Left ventricle myocardium inferior (tissue), 1 donor: ENCODE measurements at regions not wholly inside any gene's neighbourhood (a gene's known extent, or its start where the extent isn't known, plus 50 kb on each side); places are given as distances from the start of the nearest gene placed in this dataset.

Experiments
- DNase-seq: peaks from one replicate; pipeline ENCODE4 v3.0.0-alpha.2; 2020
- H3K27ac ChIP-seq: fragments of 200-600 bp; replicated peaks from 2 replicates; pipeline ENCODE4 v1.8.0; 2021
- H3K27me3 ChIP-seq: fragments of 200-600 bp; 2 replicates; pipeline ENCODE4 v1.8.0; 2021; ENCODE audit warnings: low read depth
- H3K36me3 ChIP-seq: fragments of 200-600 bp; 2 replicates; pipeline ENCODE4 v1.8.0; 2021
- H3K4me1 ChIP-seq: fragments of 200-600 bp; 2 replicates; pipeline ENCODE4 v1.8.0; 2021
- H3K4me3 ChIP-seq: fragments of 200-600 bp; 2 replicates; pipeline ENCODE4 v1.8.0; 2021; ENCODE audit warnings: mild to moderate bottlenecking, moderate library complexity
- H3K9me3 ChIP-seq: fragments of 200-600 bp; replicated peaks from 2 replicates; pipeline ENCODE4 v1.8.0; 2021
- CTCF ChIP-seq: fragments of 200-600 bp; IDR thresholded peaks from 2 replicates; pipeline ENCODE4 v1.8.0; 2021; ENCODE audit warnings: antibody characterized with exemption, mild to moderate bottlenecking, borderline replicate concordance
- intact Hi-C: fragments of 100-400 bp; cut with micrococcal nuclease; formaldehyde crosslinking; loops from one replicate; pipeline ENCODE4 v1.11.0; 2022
- donor health status: DM: no; HTN: yes; CAD: no; lungs with severe emphysema.

GRCh38 chr2:104443145-104443544 lies 410.8 kb upstream of the POU3F3 start:
- no peak overlapping the region for H3K27ac ChIP-seq
- DNase-seq: no peak
- H3K36me3 ChIP-seq: no peaks in the 10 kb centered on the region
- no peak for TF ChIP-seq CTCF
- H3K27me3 ChIP-seq: no peaks in the 10 kb centered on the region
- H3K4me3 ChIP-seq: no peak overlapping the region
- H3K9me3 ChIP-seq: peaks cover 6% of the 10 kb centered on the region
- no peaks in the 10 kb centered on the region for H3K4me1 ChIP-seq
- intact Hi-C loops: no loop called here

- Histone ChIP-seq H3K27me3 (no peaks in the 10 kb centered on the region), H3K4me1 (no peaks in the 10 kb centered on the region), H3K9me3 (no peaks in the 10 kb centered on the region), H3K27ac (no peak overlapping the region), H3K36me3 (no peaks in the 10 kb centered on the region), H3K4me3 (no peak overlapping the region)
- DNase-seq: no peak
- no peak for TF ChIP-seq CTCF
- intact Hi-C loops: no loop called here
Measured at GRCh38 chr2:104444392-104444791, 409.5 kb upstream of the POU3F3 start.

DNA sequence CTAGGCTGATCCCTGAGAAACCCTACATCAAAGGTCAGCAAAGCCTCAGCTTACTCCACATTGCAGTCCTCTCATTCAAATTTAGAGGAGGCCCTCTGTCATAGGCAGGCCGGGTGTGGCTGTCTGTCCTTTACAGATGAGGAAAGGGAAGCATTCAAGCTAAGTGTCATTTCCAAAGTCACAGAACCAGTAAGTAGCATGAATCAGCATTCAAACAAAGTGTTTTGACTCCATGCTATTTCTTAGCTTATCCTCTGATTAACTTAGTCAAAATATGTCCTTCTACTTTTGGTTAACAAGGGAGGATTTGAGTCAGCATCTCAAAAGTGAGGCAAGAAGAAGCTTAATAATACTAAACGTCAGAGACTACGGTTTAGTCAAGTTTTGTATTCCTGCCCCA lies 409.0 kb upstream of the POU3F3 start:
- no peak for TF ChIP-seq CTCF
- Histone ChIP-seq H3K4me3 (no peak overlapping the region), H3K27me3 (no peaks in the 10 kb centered on the region), H3K4me1 (no peaks in the 10 kb centered on the region), H3K27ac (no peak overlapping the region), H3K9me3 (no peaks in the 10 kb centered on the region), H3K36me3 (no peaks in the 10 kb centered on the region)
- DNase-seq: no peak
- intact Hi-C loops: no loop called here

- Histone ChIP-seq H3K27ac (peak overlapping the region; percentile 9), H3K4me1 (no peaks in the 10 kb centered on the region), H3K9me3 (no peaks in the 10 kb centered on the region), H3K4me3 (peak overlapping the region; percentile 45), H3K27me3 (no peaks in the 10 kb centered on the region), H3K36me3 (no peaks in the 10 kb centered on the region)
- no peak for DNase-seq
- intact Hi-C loops: no loop called here
- TF ChIP-seq CTCF: no peak
Measured at GRCh38 chr2:104447831-104448434, 406.0 kb upstream of the POU3F3 start.

- Histone ChIP-seq H3K4me3 (peak overlapping the region; percentile 45), H3K36me3 (no peaks in the 10 kb centered on the region), H3K4me1 (no peaks in the 10 kb centered on the region), H3K27ac (peak overlapping the region; percentile 9), H3K27me3 (no peaks in the 10 kb centered on the region), H3K9me3 (no peaks in the 10 kb centered on the region)
- DNase-seq: no peak
- intact Hi-C loops: no loop called here
- no peak for TF ChIP-seq CTCF
Measured at GRCh38 chr2:104448661-104449440, 405.1 kb upstream of the POU3F3 start.
